ENCODE measurements at regions not wholly inside any gene's neighbourhood (a gene's known extent, or its start where the extent isn't known, plus 50 kb on each side); places are given as distances from the start of the nearest gene placed in this dataset.
"Not testable (repeated sequence)": the region's sequence is repeated elsewhere in the genome, so short reads cannot be mapped to it uniquely, and the experiment has no call there.

- no peak for TF ChIP-seq ZFX (IDR thresholded peaks at IDR 0.05)
- no peak for TF ChIP-seq CTCF (conservative IDR thresholded peaks at IDR 0.05)
- H3K27ac ChIP-seq = no peak overlapping the region
These were observed 122.1 kb downstream of the MEX3B start for GRCh38 chr15:81923561-81924350.

- TF ChIP-seq CTCF (conservative IDR thresholded peaks at IDR 0.05) (no peak), ZFX (IDR thresholded peaks at IDR 0.05) (no peak)
These were observed 123.7 kb downstream of the MEX3B start for GRCh38 chr15:81922143-81922542.

GRCh38 chr15:81921163-81921562, 124.7 kb downstream of the MEX3B start:
- H3K27ac ChIP-seq = no peak overlapping the region
- TF ChIP-seq CTCF (conservative IDR thresholded peaks at IDR 0.05) = no peak
- TF ChIP-seq ZFX (IDR thresholded peaks at IDR 0.05) = no peak

More at GRCh38 chr15:81922143-81922542, 123.7 kb downstream of the MEX3B start:
- no peak overlapping the region for H3K27ac ChIP-seq

GRCh38 chr15:81918767-81919166, 127.1 kb downstream of the MEX3B start:
- not testable (repeated sequence) for H3K27ac ChIP-seq

GRCh38 chr15:81916451-81916850, 129.4 kb downstream of the MEX3B start:
- TF ChIP-seq CTCF (conservative IDR thresholded peaks at IDR 0.05) (no peak), ZFX (IDR thresholded peaks at IDR 0.05) (no peak)
- H3K27ac ChIP-seq = no peak overlapping the region

GRCh38 chr15:81915990-81916389, 129.8 kb downstream of the MEX3B start:
- H3K27ac ChIP-seq = no peak overlapping the region
- TF ChIP-seq CTCF (conservative IDR thresholded peaks at IDR 0.05) (no peak), ZFX (IDR thresholded peaks at IDR 0.05) (no peak)

- no peak for TF ChIP-seq CTCF (conservative IDR thresholded peaks at IDR 0.05)
- TF ChIP-seq ZFX (IDR thresholded peaks at IDR 0.05) = no peak
- H3K27ac ChIP-seq = no peak overlapping the region
These were observed 131.0 kb downstream of the MEX3B start for GRCh38 chr15:81914734-81915256.

GRCh38 chr15:81914333-81914732, 131.5 kb downstream of the MEX3B start:
- TF ChIP-seq ZFX (IDR thresholded peaks at IDR 0.05) (no peak), CTCF (conservative IDR thresholded peaks at IDR 0.05) (no peak)
- no peak overlapping the region for H3K27ac ChIP-seq

Measured in C4-2B (cell line).